GM12872 (cell line): ENCODE measurements at regions not wholly inside any gene's neighbourhood (a gene's known extent, or its start where the extent isn't known, plus 50 kb on each side); places are given as distances from the start of the nearest gene placed in this dataset.

Experiments used
- CTCF ChIP-seq: IDR thresholded peaks from 3 replicates; pipeline ENCODE4 v1.5.1; 2011; ENCODE audit warnings: low read depth, mild to moderate bottlenecking, low read length, moderate library complexity; ENCODE audit not compliant: insufficient read depth

GRCh38 chr6:139752086-139752485 lies 377.6 kb upstream of the CITED2 start:
- no peak for TF ChIP-seq CTCF

DNA sequence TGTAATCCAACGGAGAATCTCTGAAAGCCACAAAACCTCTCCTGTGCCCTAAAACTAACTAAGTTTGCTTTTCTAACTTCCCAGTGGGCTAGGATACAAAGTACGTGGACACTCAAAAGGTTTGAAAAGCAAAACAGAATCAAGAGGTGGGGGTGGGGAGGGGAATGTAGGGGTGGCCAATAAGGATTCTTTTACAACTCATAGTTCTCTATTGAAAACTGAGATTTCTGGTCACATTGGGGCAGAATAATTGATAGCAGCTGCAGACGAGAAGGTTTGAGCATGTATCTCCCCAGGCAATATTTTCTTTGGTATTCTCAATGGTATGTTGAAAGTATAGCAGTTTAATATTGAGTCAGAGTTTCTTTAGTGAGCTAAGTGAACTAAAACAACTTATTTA lies 376.7 kb upstream of the CITED2 start:
- no peak for TF ChIP-seq CTCF

DNA sequence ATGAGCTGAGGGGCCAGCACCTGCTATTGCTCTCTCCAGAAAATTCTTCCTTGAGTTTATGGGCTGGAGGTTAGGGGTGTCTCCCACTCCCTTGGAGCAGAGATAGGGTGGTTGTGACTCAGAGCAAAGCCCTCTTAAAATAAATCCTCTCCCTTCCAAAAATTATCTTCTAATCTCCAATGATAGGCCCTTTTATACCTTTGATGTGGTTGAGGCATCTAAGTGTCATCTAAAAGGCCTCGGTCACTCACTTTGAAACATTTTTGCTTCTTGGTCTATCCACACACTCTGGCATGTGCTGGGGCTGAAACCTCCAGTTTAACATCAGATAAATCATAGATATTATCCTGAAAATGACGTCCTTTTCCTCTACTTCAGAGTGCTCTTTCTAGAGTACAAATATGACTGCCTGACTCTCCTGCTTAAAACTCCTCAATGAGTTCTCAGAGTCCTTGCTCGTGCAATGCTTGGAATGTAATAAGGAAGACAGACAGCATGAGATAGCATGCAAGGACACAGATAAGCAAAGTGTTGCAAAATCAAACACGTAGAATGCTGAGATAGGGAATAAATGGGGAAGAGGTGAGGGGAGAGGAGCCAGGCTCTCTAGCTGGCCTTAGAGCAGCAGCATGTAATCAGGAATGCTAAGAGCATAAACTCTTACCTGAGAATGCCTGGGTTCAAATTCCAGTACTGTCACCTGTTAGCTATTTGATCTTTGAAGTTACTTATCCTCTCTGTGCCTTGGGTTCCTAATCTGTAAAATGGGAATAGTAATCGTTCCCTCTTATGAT lies 374.1 kb upstream of the CITED2 start:
- no peak for TF ChIP-seq CTCF

GRCh38 chr6:139747154-139747553 lies 372.7 kb upstream of the CITED2 start:
- no peak for TF ChIP-seq CTCF

- TF ChIP-seq CTCF, result no peak
These were observed 370.4 kb upstream of the CITED2 start for GRCh38 chr6:139744891-139745290.

DNA sequence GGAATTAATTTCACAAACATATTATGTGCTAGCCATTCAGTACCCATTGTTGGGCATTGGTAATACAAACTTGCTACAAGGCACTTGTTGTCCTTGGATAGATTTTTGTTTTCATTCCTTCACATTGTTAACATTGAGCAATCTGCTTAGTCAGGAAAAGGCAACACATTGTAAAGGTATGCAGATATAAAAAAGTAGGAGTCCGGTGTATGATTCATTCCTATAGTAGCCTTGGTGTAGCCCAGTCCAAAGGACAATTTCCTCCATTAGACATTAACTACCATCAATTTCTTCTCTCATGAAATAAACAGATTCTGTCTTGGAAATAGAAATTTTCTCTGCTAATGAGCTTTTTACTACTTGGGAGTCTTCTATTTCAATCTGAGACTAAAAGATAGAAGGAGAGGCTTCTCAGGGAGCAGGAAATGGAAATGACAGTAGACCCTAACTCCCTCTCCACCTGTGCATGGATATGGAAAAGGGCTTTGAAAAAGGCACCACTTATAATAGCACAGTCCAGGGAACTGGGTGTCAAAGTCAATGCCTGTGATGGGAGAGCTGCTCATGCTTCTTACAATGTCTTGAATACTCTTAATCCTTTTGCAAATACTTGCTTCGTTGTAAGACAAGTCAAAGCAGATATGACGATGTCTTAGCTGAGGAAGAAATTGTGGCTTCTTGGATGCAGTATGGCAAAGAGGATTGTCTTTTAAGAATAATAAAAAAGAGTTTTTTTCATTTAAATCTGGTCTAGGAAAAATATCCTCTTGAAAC lies 369.4 kb upstream of the CITED2 start:
- TF ChIP-seq CTCF, result no peak

GRCh38 chr6:139742671-139743070 lies 368.2 kb upstream of the CITED2 start:
- TF ChIP-seq CTCF, result no peak
